Eye (tissue), 1 donor: ENCODE measurements at regions not wholly inside any gene's neighbourhood (a gene's known extent, or its start where the extent isn't known, plus 50 kb on each side); places are given as distances from the start of the nearest gene placed in this dataset.

Experiments used
- DNase-seq: peaks from one replicate; pipeline ENCODE4 v3.0.0-alpha.2; 2015

- DNase-seq: no peak
These were observed 54.8 kb upstream of the ID3 start for GRCh38 chr1:23614032-23614660.

- no peak for DNase-seq
These were observed 54.1 kb upstream of the ID3 start for GRCh38 chr1:23613191-23614031.

GRCh38 chr1:23611601-23612327 lies 52.5 kb upstream of the ID3 start:
- DNase-seq: no peak

- no peak for DNase-seq
These were observed 51.4 kb upstream of the ID3 start for GRCh38 chr1:23610677-23611076.

GRCh38 chr1:23609971-23610370 lies 50.7 kb upstream of the ID3 start:
- DNase-seq: no peak
